ENCODE measurements at regions not wholly inside any gene's neighbourhood (a gene's known extent, or its start where the extent isn't known, plus 50 kb on each side); places are given as distances from the start of the nearest gene placed in this dataset.
"Not testable (repeated sequence)": the region's sequence is repeated elsewhere in the genome, so short reads cannot be mapped to it uniquely, and the experiment has no call there.

DNA sequence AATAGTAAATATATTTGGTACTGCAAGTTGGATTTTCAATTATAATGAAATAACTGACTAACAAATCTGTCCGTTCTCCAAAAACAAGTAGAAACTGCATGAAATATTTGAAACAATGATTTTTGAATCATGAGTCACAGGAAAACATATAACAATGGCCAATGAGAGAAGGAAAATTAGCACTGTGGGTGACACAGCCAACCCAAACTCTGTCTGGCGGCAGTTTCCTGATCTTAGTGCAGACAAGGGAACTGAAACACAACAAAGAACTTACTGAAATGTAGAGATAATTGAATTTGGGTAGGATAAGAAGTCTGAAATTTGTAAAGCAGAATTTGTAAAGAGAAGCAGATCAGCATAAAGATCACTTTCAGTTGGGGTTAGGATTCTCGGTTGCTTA, 2743.3 kb upstream of the PCDH20 start:
- no peak for TF ChIP-seq CTCF (IDR thresholded peaks at IDR 0.05)
- no peak for TF ChIP-seq ZFX (IDR thresholded peaks at IDR 0.05; ENCODE audit: borderline replicate concordance)
- no peak overlapping the region for H3K27ac ChIP-seq

GRCh38 chr13:64154514-64154913, 2738.9 kb upstream of the PCDH20 start:
- no peak overlapping the region for H3K27ac ChIP-seq

DNA sequence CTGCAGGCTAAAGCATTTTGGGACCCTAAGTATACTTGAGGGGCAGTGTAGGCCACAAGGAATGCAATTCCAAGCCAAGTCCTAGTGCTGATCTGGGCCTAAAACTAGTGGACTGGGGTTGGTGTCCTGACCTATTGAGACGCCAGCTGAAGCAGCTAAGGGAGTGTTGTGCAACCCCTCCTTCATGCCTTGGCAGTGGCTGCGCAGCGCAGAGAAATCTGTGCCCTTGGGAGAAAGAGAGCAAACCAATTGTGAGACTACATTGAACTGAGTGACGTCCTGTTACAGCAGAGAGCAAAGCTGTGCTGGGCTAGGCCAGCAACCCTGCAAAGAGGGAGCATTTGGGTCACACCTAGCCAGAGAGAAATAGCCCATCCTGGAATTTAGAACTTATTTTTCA, 2715.0 kb upstream of the PCDH20 start:
- H3K27ac ChIP-seq, result no peak overlapping the region
- no peak for TF ChIP-seq CTCF (IDR thresholded peaks at IDR 0.05)

More at GRCh38 chr13:64154514-64154913, 2738.9 kb upstream of the PCDH20 start:
- no peak for TF ChIP-seq ZFX (IDR thresholded peaks at IDR 0.05; ENCODE audit: borderline replicate concordance)
- peak; percentile 48 for TF ChIP-seq CTCF (IDR thresholded peaks at IDR 0.05)

GRCh38 chr13:64130171-64130570, 2714.5 kb upstream of the PCDH20 start:
- no peak overlapping the region for H3K27ac ChIP-seq
- TF ChIP-seq ZFX (IDR thresholded peaks at IDR 0.05; ENCODE audit: borderline replicate concordance) (no peak), CTCF (IDR thresholded peaks at IDR 0.05) (no peak)

DNA sequence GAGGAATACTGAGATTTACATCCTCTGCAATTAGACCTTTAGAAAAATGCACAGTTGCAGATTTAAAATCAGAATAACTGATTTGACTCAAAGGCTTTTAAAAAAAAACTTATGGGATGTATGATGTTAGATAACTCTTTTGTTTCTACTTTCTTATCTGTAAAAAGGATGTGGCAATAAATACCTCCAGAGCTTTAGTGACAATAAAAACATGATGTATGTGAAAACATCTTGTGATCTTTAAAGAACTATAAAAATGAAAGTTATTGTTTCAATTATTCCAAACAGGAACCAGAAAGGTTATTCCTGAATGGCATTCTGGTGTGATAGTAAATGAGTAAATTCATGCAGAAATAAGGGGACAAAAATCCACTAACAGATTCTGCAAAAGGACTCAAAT, 2712.2 kb upstream of the PCDH20 start:
- H3K27ac ChIP-seq, result no peak overlapping the region
- TF ChIP-seq CTCF (IDR thresholded peaks at IDR 0.05) (no peak), ZFX (IDR thresholded peaks at IDR 0.05; ENCODE audit: borderline replicate concordance) (no peak)

DNA sequence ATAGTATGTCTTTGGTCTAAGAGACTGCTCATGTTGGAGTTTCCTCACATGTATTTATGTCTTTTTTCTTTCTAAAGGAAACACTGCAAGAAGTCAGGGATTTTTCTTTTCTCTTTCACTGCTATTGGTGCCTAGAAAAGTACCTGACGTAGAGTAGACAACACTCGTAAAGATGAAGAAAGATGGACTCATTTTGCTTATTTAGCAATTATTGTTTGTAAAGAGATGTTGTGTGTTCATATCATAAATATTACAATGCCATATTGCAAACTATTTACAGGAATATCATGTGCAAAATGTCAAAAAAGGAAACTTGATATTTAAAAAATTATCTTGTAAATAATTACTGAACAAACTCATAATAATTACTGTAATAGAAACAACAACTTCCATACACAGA, 2711.5 kb upstream of the PCDH20 start:
- no peak overlapping the region for H3K27ac ChIP-seq
- no peak for TF ChIP-seq ZFX (IDR thresholded peaks at IDR 0.05; ENCODE audit: borderline replicate concordance)
- no peak for TF ChIP-seq CTCF (IDR thresholded peaks at IDR 0.05)

DNA sequence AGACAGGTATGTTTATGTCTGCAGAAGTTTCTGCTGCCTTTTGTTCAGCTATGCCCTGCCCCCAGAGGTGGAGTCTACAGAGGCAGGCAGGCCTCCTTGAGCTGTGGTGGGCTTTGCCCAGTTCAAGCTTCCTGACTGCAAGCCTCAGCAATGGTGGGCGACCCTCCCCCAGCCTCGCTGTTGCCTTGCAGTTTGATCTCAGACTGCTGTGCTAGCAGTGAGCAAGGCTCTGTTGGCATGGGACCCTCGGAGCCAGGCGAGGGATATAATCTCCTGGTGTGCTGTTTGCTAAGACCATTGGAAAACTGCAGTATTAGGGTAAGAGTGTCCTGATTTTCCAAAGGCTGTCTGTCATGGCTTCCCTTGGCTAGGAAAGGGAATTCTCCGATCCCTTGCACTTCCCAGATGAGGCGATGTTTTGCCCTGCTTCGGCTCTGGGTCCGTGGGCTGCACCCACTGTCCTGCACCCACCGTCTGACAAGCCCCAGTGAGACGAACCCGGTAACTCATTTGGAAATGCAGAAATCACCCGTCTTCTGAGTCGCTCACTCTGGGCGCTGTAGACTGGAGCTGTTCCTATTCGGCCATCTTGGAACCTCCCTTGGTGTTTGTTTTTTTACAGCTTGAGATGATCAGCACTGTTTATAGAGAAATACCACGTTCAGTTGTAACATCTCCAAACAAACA, 2705.5 kb upstream of the PCDH20 start:
- not testable (repeated sequence) for H3K27ac ChIP-seq

DNA sequence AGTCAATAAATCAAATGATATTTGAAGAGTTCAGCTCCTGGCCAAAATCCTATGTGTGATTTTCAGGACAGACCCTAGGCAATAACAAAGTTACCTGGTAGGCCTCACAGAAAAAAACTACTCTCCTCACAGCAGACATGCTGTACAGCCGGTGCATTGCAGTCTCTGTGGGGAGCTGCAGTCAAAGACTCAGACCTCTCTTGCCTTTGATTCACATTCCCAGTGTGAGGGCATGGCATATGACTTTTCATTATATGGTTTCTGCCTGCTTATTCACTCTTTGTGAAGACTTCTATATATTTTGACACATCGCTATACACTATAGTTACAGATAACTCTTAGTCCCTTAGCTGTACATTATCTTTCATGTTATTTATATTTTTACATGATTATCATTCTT, 2684.3 kb upstream of the PCDH20 start:
- H3K27ac ChIP-seq, result no peak overlapping the region
- TF ChIP-seq CTCF (IDR thresholded peaks at IDR 0.05) (no peak), ZFX (IDR thresholded peaks at IDR 0.05; ENCODE audit: borderline replicate concordance) (no peak)

Measured in 22Rv1 (cell line).